C4-2B (cell line): ENCODE measurements at regions not wholly inside any gene's neighbourhood (a gene's known extent, or its start where the extent isn't known, plus 50 kb on each side); places are given as distances from the start of the nearest gene placed in this dataset.

Experiments used
- H3K27ac ChIP-seq: fragments of 450-650 bp; 2 replicates; pipeline ENCODE4 v1.5.1; 2017
- ZFX ChIP-seq: fragments of 450-650 bp; IDR thresholded peaks from 2 replicates; pipeline ENCODE4 v1.6.1; 2017
- TF ChIP-seq, protein P1 (sequence below): fragments of 450-650 bp; conservative IDR thresholded peaks from 2 replicates; pipeline ENCODE4 v1.5.1; 2017; ENCODE audit warnings: mild to moderate bottlenecking

- TF ChIP-seq, protein P1, sequence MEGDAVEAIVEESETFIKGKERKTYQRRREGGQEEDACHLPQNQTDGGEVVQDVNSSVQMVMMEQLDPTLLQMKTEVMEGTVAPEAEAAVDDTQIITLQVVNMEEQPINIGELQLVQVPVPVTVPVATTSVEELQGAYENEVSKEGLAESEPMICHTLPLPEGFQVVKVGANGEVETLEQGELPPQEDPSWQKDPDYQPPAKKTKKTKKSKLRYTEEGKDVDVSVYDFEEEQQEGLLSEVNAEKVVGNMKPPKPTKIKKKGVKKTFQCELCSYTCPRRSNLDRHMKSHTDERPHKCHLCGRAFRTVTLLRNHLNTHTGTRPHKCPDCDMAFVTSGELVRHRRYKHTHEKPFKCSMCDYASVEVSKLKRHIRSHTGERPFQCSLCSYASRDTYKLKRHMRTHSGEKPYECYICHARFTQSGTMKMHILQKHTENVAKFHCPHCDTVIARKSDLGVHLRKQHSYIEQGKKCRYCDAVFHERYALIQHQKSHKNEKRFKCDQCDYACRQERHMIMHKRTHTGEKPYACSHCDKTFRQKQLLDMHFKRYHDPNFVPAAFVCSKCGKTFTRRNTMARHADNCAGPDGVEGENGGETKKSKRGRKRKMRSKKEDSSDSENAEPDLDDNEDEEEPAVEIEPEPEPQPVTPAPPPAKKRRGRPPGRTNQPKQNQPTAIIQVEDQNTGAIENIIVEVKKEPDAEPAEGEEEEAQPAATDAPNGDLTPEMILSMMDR, result no peak
- no peak for TF ChIP-seq ZFX
- no peak overlapping the region for H3K27ac ChIP-seq
These were observed 166.1 kb downstream of the BCOR start for GRCh38 chrX:39931529-39932282.

GRCh38 chrX:39935411-39936064 is 162.2 kb downstream of the BCOR start:
- TF ChIP-seq ZFX, result no peak
- TF ChIP-seq, protein P1, result no peak
- no peak overlapping the region for H3K27ac ChIP-seq

GRCh38 chrX:39936886-39937770 is 160.6 kb downstream of the BCOR start:
- H3K27ac ChIP-seq, result no peak overlapping the region

GRCh38 chrX:39938466-39938865 is 159.3 kb downstream of the BCOR start:
- H3K27ac ChIP-seq, result no peak overlapping the region
- no peak for TF ChIP-seq ZFX
- TF ChIP-seq, protein P1, result no peak

More at GRCh38 chrX:39936886-39937770, 160.6 kb downstream of the BCOR start:
- no peak for TF ChIP-seq ZFX
- TF ChIP-seq, protein P1, result no peak

- no peak overlapping the region for H3K27ac ChIP-seq
- TF ChIP-seq, protein P1, result no peak
- no peak for TF ChIP-seq ZFX
These were observed 158.1 kb downstream of the BCOR start for GRCh38 chrX:39939678-39940077.

DNA sequence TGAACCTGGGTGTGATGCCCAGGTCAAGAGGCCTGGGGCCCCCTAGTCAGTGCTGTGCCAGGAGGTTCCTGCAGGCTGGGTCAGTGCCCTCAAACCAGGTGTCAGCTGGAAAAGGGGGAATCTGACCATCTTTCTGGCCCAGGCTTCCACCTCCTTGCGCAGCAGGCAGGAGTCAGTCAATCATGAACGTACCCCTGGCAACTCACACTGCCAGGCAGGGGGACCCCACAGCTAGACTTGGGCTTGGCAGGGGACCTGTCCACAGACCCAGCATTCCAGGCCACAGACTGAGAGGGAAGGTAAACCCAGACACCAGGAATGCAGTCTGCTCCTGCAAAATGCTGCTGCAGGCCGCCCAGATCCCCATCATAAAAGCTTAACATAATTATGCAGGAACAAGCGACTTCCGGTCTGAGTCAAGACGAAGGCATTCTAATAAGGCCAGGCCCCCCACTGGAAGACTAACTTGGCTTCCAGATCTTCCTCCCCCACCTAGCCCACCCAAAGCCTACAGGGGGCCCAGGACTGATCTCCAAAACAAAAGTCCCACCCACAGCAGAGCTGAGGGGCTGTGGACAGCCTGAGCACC is 156.3 kb downstream of the BCOR start:
- no peak overlapping the region for H3K27ac ChIP-seq
- TF ChIP-seq, protein P1, result no peak
